Endothelial cell of umbilical vein (primary cell): ENCODE measurements at regions not wholly inside any gene's neighbourhood (a gene's known extent, or its start where the extent isn't known, plus 50 kb on each side); places are given as distances from the start of the nearest gene placed in this dataset.

Experiments used
- BruUV-seq: library from RNA; stranded (reverse); fragments of 400-500 nt; replicated peaks from 2 replicates; lab custom pipeline; 2021; lab: Mats Ljungman, UMichigan
- CTCF ChIA-PET: fragments of 300-600, 350-600 bp; sonication (Branson Sonifier 250); formaldehyde crosslinking; loops from one replicate; lab custom pipeline; 2021; ENCODE audit warnings: antibody characterized with exemption, inconsistent platforms; lab: Charles Lee
- POLR2A ChIA-PET: fragments of 300-600, 350-600 bp; sonication (Branson Sonifier 250); formaldehyde crosslinking; loops from one replicate; lab custom pipeline; 2021; ENCODE audit warnings: antibody characterized with exemption, inconsistent platforms; lab: Charles Lee
- DNase-seq: peaks from one replicate; pipeline ENCODE4 v3.0.0-alpha.2; 2011; ENCODE audit warnings: low read depth, low spot score
- FAIRE-seq: peaks from 2 replicates; lab custom pipeline; 2011; peaks lifted over from hg19 to GRCh38; lab: Jason Lieb, UNC
- H2AFZ ChIP-seq: 2 replicates; pipeline ENCODE4 v1.6.0; 2012; ENCODE audit warnings: low read depth, low read length, control low read depth, inconsistent platforms
- H3K27ac ChIP-seq: 2 replicates; pipeline ENCODE4 v1.5.1; 2011; ENCODE audit warnings: low read depth, mild to moderate bottlenecking, control low read depth, low read length, moderate library complexity; ENCODE audit not compliant: insufficient read depth
- H3K27me3 ChIP-seq, 2 experiments: 2 replicates each; pipeline versions ENCODE4 v1.6.0 to v1.6.1; 2011; ENCODE audit warnings: low read length in 2 of 2, mixed read lengths in 1 of 2; ENCODE audit not compliant: control insufficient read depth in 2 of 2, insufficient read depth in 2 of 2
- H3K36me3 ChIP-seq, 2 experiments: 2 replicates in 1 of 2; 3 replicates in 1 of 2; pipeline ENCODE4 v1.5.1; 2011; ENCODE audit warnings: low read length in 2 of 2, mild to moderate bottlenecking in 1 of 2, moderate library complexity in 1 of 2; ENCODE audit not compliant: control insufficient read depth in 2 of 2, insufficient read depth in 2 of 2; ENCODE audit errors: extremely low read depth in 1 of 2
- H3K4me1 ChIP-seq: 3 replicates; pipeline ENCODE4 v1.5.1; 2011; ENCODE audit warnings: mild to moderate bottlenecking, low read length; ENCODE audit not compliant: control insufficient read depth, insufficient read depth; ENCODE audit errors: extremely low read depth
- H3K4me2 ChIP-seq: 2 replicates; pipeline ENCODE4 v1.6.1; 2011; ENCODE audit warnings: low read length, control low read depth, mixed read lengths; ENCODE audit not compliant: insufficient read depth
- H3K4me3 ChIP-seq, 3 experiments: fragments of 200-600 bp in 1 of 3; sonication (generic), shearing (Covaris generic) in 1 of 3; replicated peaks in 1 of 3; 2 replicates each; pipeline ENCODE4 v1.5.1; 2011 to 2016; ENCODE audit warnings: control low read depth in 3 of 3, low read length in 3 of 3, mild to moderate bottlenecking in 2 of 3, inconsistent platforms in 1 of 3, low read depth in 1 of 3, moderate library complexity in 1 of 3; ENCODE audit not compliant: insufficient read depth in 1 of 3
- H3K79me2 ChIP-seq: 2 replicates; pipeline ENCODE4 v1.6.0; 2012; ENCODE audit warnings: low read length, inconsistent platforms; ENCODE audit not compliant: control insufficient read depth, insufficient read depth
- H3K9ac ChIP-seq: replicated peaks from 2 replicates; pipeline ENCODE3; 2011; ENCODE audit warnings: low read length, control low read depth; ENCODE audit not compliant: insufficient read depth; ENCODE audit errors: extremely low read depth
- H3K9me1 ChIP-seq: replicated peaks from 3 replicates; pipeline ENCODE4 v1.6.0; 2011; ENCODE audit warnings: mild to moderate bottlenecking, low read length; ENCODE audit not compliant: control insufficient read depth, insufficient read depth; ENCODE audit errors: extremely low read depth
- H3K9me3 ChIP-seq: replicated peaks from 2 replicates; pipeline ENCODE4 v1.5.1; 2012; ENCODE audit warnings: low read length, inconsistent platforms; ENCODE audit not compliant: control insufficient read depth, insufficient read depth
- H4K20me1 ChIP-seq: replicated peaks from 2 replicates; pipeline ENCODE3; 2011; ENCODE audit warnings: mild to moderate bottlenecking, low read length; ENCODE audit not compliant: control insufficient read depth, insufficient read depth; ENCODE audit errors: extremely low read depth
- CTCF ChIP-seq, 2 donors: IDR thresholded peaks; 1 replicate in 1 of 2; 2 replicates in 1 of 2; pipeline ENCODE4 v1.5.1; 2011; ENCODE audit warnings: low read length in 2 of 2, mild to moderate bottlenecking in 2 of 2, moderate library complexity in 2 of 2, control low read depth in 1 of 2, inconsistent platforms in 1 of 2, low read depth in 1 of 2; ENCODE audit not compliant: insufficient read depth in 1 of 2; ENCODE audit errors: extremely low read depth in 1 of 2
- EZH2 ChIP-seq: IDR thresholded peaks from 2 replicates; pipeline ENCODE4 v1.6.1; 2012; ENCODE audit warnings: borderline replicate concordance, low read depth, mild to moderate bottlenecking, moderate library complexity, low read length, inconsistent platforms; ENCODE audit not compliant: severe bottlenecking
- FOS ChIP-seq: IDR thresholded peaks from 2 replicates; pipeline ENCODE4 v1.6.1; 2011; ENCODE audit warnings: mild to moderate bottlenecking, low read length, moderate library complexity, borderline replicate concordance; ENCODE audit not compliant: insufficient read depth
- GATA2 ChIP-seq: IDR thresholded peaks from 2 replicates; pipeline ENCODE4 v1.7.0; 2011; ENCODE audit warnings: low read depth, mild to moderate bottlenecking, moderate library complexity, mixed read lengths, low read length; ENCODE audit not compliant: insufficient read length, insufficient read depth
- JUN ChIP-seq: IDR thresholded peaks from 2 replicates; pipeline ENCODE4 v1.6.1; 2011; ENCODE audit warnings: borderline replicate concordance, low read depth; ENCODE audit not compliant: insufficient read length, insufficient read depth
- MAX ChIP-seq: IDR thresholded peaks from 2 replicates; pipeline ENCODE4 v1.6.1; 2011; ENCODE audit not compliant: insufficient read depth, insufficient read length
- MYC ChIP-seq: IDR thresholded peaks from one replicate; pipeline ENCODE4 v1.6.1; 2011; ENCODE audit warnings: mild to moderate bottlenecking, low read depth, low read length
- POLR2A ChIP-seq: IDR thresholded peaks from 2 replicates; pipeline ENCODE4 v1.6.1; 2012; ENCODE audit warnings: low read depth, mild to moderate bottlenecking, control low read depth, low read length
- POLR2AphosphoS5 ChIP-seq: IDR thresholded peaks from 2 replicates; pipeline ENCODE4 v1.6.1; 2012; ENCODE audit warnings: low read depth, mild to moderate bottlenecking, control low read depth, low read length, moderate library complexity; ENCODE audit not compliant: insufficient read depth
- dilution Hi-C: fragments of 300-500 bp; cut with MboI; formaldehyde crosslinking; loops from one replicate; pipeline ENCODE4 v1.15.0; 2019; ENCODE audit warnings: low sequenced_read_pairs; ENCODE audit not compliant: extremely low pct_ligation_motif_present
- intact Hi-C: fragments of 100-400 bp; cut with micrococcal nuclease; formaldehyde crosslinking; loops from one replicate; pipeline ENCODE4 v1.10.0; 2022

GRCh38 chr13:37476874-37477273, 121.7 kb downstream of the POSTN start:
- intact Hi-C loops, result no loop called here
- FAIRE-seq (no peak), DNase-seq (no peak)
- no peaks in the 10 kb centered on the region for H4K20me1 ChIP-seq
- ChIA-PET CTCF (no interaction called here), POLR2A (no interaction called here)
- peaks cover 0 to 2% of the 10 kb centered on the region in 2 experiments for H3K27me3 ChIP-seq
- no peaks in the 10 kb centered on the region for H3K36me3 ChIP-seq
- H3K9me3 ChIP-seq, result no peaks in the 10 kb centered on the region
- dilution Hi-C loops, result no loop called here
- no peak overlapping the region for H3K4me3 ChIP-seq
- no peak overlapping the region for H3K4me2 ChIP-seq
- TF ChIP-seq JUN, result no peak
- TF ChIP-seq MYC, result no peak
- TF ChIP-seq FOS, result no peak
- no peak for TF ChIP-seq MAX
- no peak for TF ChIP-seq EZH2
- BruUV-seq, result no TSS peak
- no peak overlapping the region for H3K27ac ChIP-seq
- H3K4me1 ChIP-seq, result no peaks in the 10 kb centered on the region
- no peak overlapping the region for H3K9ac ChIP-seq
- H3K9me1 ChIP-seq, result no peaks in the 10 kb centered on the region
- no peak overlapping the region for H2AFZ ChIP-seq
- H3K79me2 ChIP-seq, result no peaks in the 10 kb centered on the region

DNA sequence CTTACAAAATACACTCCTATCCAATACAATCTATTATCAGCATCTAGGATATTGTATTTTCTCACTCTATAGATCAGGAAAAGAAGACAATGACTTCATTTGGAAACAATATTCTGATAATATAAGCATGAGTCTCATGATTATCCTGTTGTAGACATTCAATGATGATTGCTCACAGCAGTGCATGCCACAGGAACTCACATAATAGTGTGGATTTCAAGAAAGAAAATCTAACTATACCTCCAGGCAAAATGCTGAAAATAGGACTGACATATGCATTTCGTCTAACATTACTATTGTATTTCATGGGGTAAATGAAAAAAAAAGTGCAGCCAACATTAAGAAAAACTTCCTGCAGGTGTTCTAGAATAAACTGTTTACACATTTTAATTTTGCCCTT, 122.6 kb downstream of the POSTN start:
- intact Hi-C loops (no loop called here), dilution Hi-C loops (no loop called here)
- H3K4me1 ChIP-seq, result no peaks in the 10 kb centered on the region
- ChIA-PET POLR2A (no interaction called here), CTCF (no interaction called here)
- H3K27me3 ChIP-seq, result peaks cover 0 to 2% of the 10 kb centered on the region in 2 experiments
- FAIRE-seq (no peak), DNase-seq (no peak)
- no peak overlapping the region for H3K27ac ChIP-seq
- no peaks in the 10 kb centered on the region for H3K9me3 ChIP-seq
- no peak overlapping the region for H3K4me3 ChIP-seq
- BruUV-seq, result no TSS peak
- H3K79me2 ChIP-seq, result no peaks in the 10 kb centered on the region
- H4K20me1 ChIP-seq, result no peaks in the 10 kb centered on the region
- H3K4me2 ChIP-seq, result no peak overlapping the region
- H2AFZ ChIP-seq, result no peak overlapping the region
- no peaks in the 10 kb centered on the region for H3K9me1 ChIP-seq
- TF ChIP-seq JUN (no peak), GATA2 (no peak), POLR2AphosphoS5 (no peak), EZH2 (no peak), POLR2A (no peak), FOS (no peak), CTCF (IDR thresholded peaks at IDR 0.05; ENCODE audit: extremely low read depth in 1 of 2, insufficient read depth in 1 of 2, low read depth in 1 of 2, low read length in 2 of 2) (no peak), MYC (no peak), MAX (no peak)
- H3K36me3 ChIP-seq, result no peaks in the 10 kb centered on the region
- H3K9ac ChIP-seq, result no peak overlapping the region
